ENCODE measurements at regions not wholly inside any gene's neighbourhood (a gene's known extent, or its start where the extent isn't known, plus 50 kb on each side); places are given as distances from the start of the nearest gene placed in this dataset.

DNA sequence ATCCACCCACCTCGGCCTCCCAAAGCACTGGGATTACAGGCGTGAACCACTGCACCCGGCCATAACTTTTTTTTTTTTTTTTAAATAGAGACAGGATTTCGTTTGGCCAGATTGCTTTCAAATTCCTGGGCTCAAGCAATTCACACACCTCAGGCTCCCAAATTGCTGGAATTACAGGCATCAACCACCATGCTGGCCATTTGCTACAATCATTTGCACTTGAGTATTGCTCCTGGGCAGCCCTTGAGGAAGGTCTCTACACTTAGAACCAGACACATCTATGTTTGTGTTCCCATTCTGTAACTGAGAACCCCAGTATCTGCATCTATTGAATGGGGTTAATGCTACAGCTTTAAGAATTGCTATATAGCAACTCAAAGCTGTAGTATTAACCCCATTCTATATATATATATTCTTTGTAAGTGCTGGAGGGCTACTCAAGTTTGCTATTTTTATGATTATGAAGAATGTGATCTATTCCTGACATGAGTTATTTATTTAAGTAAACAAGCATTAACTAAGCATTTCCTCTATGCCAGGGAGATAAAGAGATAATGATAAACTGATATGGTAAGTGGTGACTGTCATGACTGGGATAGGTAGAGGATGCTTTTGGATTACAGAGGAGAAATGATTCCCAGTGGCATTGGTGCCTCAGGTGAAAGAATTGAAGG is 496.5 kb upstream of the TNC start:
- TF ChIP-seq, protein P1, sequence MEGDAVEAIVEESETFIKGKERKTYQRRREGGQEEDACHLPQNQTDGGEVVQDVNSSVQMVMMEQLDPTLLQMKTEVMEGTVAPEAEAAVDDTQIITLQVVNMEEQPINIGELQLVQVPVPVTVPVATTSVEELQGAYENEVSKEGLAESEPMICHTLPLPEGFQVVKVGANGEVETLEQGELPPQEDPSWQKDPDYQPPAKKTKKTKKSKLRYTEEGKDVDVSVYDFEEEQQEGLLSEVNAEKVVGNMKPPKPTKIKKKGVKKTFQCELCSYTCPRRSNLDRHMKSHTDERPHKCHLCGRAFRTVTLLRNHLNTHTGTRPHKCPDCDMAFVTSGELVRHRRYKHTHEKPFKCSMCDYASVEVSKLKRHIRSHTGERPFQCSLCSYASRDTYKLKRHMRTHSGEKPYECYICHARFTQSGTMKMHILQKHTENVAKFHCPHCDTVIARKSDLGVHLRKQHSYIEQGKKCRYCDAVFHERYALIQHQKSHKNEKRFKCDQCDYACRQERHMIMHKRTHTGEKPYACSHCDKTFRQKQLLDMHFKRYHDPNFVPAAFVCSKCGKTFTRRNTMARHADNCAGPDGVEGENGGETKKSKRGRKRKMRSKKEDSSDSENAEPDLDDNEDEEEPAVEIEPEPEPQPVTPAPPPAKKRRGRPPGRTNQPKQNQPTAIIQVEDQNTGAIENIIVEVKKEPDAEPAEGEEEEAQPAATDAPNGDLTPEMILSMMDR (IDR thresholded peaks at IDR 0.05) = no peak
- TF ChIP-seq JUN (IDR thresholded peaks at IDR 0.05) (no peak), EHMT2 (IDR thresholded peaks at IDR 0.05; ENCODE audit: low read depth) (no peak)
